ACHN (cell line): ENCODE measurements at regions not wholly inside any gene's neighbourhood (a gene's known extent, or its start where the extent isn't known, plus 50 kb on each side); places are given as distances from the start of the nearest gene placed in this dataset.
"Not testable (repeated sequence)": the region's sequence is repeated elsewhere in the genome, so short reads cannot be mapped to it uniquely, and the experiment has no call there.

Experiments
- DNase-seq: peaks from one replicate; pipeline ENCODE4 v3.0.0-alpha.2; 2015
- in situ Hi-C: cut with HindIII; loops from 2 replicates; pipeline ENCODE4 v1.10.0; 2017; ENCODE audit warnings: low sequenced_read_pairs, low pct_ligation_motif_present, low pct_unique_long_range_greater_than_20kb

DNA sequence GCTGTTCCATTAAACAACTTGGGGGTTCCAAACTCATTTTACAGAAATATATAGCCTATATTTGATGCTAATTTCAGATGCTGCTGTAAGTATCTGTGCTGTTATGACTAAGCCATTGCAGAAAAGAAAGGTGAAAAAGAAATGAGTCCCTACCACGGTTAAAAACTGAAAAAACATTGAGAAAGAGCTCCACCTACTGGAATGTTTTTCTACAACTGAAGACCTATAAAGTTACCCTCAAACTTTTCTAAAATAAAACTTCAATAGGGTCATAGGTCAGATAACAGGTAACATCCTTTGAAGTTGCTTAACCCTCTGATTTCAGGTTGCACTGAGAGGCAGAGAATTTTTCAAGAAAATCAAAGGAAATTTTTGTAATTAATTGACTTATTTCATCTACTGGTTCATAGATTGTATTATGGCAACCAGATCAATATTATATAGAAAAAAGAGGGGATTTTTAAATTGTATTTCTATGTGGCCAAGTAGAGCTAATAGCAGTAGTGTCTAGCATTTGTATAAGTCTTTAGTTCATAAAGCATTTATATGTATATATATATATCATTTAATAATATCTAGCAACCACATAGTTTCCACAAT, 279.9 kb downstream of the RPS29 start:
- in situ Hi-C loops: no loop called here
- DNase-seq: peak; percentile 23

DNA sequence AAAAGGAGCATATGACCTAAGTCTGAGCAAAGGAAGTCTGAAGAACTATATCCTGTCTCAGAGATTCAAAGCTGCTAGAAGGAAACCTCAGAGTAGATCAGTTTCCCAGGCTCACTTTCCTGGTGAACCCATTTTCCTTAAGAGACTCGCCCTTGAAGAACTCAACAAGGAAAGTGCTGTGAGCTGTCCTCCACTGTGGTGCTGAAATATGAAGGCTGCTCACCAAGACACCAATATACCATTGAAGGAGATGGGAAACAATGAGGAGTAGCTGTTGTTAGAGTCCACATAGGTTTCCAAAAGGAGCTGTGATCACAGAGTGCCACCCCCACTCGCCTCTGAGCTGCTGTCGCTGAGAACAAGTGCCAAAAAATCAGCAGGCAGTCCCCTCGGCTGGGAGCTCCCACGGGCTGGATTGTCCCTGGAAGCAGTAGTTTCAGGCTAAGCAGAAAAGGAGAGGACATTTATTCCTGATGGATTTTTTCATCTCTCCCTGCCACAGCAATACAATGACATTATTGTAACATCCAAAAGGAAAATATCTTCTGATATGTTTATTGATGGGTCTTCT, 282.1 kb downstream of the RPS29 start:
- in situ Hi-C loops: no loop called here
- peak; percentile 44 for DNase-seq

DNA sequence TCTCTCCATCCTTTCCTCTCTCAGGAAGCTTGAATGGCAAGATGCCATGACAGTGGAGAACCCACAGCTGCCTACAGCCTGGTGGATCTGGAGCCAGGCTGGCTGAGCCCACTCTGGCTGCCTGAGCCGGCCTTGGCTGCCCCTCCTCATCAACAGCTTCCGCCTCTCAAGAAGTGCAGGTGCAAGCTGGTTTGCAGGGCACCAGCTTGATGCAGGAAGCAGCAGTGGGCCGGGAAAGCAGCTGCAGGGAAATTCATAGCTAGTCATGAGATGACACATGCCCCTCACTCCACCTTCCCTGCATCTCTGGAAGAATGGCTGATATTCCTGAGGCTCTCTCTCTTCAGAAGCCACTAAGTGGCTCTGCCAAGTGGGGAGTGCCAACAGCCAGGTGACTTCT, 289.1 kb downstream of the RPS29 start:
- in situ Hi-C loops: no loop called here
- DNase-seq: no peak

DNA sequence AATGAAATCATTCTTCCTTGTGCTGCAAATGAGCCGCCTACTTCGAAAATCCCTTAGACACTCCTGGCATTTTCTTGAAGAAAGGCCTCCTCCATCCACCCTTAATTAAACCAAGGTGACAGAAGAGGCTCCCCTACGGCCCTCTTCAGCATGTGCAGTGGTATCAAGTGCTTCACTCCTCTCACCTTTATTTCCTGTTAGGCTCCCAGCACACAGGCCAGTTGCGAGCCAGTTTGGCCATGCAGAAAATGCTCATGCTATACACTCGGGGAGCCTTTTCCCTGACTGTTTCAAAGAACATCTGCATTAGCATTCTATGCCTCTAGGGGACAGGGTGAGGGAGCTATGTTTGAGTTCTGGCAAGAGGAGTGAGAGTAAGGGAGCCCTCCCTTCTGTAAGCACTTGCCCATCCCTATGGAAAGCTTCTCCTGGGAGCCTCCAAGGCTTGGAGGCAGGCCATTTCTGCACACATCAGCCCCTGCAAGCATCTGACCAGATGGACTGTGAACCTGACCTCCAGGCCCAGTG, 291.5 kb downstream of the RPS29 start:
- DNase-seq: no peak
- in situ Hi-C loops: no loop called here

DNA sequence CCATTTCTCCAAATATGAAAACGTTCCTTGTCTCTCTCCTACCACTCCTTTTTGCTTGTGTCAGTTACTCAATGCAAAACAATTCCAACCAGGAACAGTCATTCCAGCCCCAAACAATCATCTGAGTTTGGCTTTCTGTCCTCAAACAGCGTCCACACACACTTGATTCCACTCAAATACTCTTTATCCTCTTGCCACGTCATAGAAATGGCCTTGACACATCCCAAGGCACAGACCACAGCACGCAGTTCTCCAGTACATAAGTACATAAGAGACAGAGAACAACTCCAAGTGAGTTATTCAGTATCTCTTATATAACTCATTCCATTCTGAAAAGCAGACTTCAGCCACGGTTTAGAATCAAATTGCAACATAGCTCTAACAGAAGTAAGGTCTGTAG, 299.2 kb downstream of the RPS29 start:
- in situ Hi-C loops: no loop called here
- DNase-seq: no peak

- in situ Hi-C loops: no loop called here
- DNase-seq: no peak
Observed at GRCh38 chr14:49286257-49286983, 299.8 kb downstream of the RPS29 start.

DNA sequence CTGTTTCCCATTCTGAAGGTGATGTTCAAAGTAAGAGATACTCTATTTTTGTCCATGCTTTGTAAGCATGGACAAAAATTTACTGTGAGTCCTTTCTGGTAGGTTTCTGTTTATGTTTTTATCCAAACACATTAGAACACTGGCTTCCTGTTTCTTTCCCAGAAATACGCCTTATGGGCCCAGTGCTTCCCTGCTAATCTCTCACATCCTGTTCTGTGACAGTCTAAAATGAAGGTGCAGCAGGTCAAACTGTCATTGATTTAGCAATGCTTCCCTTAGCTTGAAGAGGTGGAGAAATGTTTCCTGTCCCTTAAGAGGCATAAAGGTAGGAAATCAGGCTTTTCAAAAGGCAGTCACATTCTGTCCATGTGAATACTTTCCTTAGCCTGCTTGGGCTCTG, 305.6 kb downstream of the RPS29 start:
- no peak for DNase-seq
- in situ Hi-C loops: no loop called here

DNA sequence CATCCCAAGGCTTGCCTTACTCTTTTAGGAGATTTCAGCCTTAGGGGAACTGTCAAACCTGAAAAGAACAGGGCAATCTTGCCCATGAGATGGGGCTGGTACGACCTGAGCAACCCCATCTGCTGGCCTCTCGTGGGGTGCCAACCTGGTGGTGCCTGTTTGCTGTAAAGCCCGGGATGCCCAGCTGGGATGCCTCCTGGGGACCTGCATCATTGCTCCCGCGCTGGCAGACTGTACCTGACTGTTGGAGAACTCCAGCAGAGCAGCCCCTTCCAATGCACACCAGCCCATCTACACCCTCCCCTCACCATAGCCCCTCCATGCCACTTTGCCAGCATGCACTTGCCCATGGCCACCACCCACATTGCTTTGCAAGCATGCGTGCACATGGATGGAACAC, 335.7 kb downstream of the RPS29 start:
- DNase-seq: no peak
- in situ Hi-C loops: no loop called here

DNA sequence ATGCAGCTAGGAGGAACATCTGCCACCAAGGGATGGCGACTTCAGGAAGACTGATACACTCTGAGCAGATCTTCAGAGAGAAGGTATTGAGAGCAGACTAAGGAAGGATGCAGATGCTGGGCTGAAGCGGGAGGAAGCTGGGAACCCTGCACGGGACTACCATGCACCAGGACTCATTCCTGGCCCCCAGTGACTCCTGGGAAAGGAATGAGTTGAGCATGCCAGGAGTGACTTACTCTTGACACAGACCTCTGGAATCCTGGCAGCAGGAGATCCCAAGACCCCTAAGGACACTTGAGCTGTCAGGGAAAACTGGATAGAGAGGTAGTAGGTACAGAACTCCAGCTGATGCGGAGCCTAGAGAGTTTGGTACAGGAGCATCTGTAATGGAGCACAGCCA, 336.1 kb downstream of the RPS29 start:
- no peak for DNase-seq
- in situ Hi-C loops: no loop called here

GRCh38 chr14:49249022-49249421, 337.2 kb downstream of the RPS29 start:
- DNase-seq: no peak
- in situ Hi-C loops: no loop called here

GRCh38 chr14:49243777-49244176, 342.4 kb downstream of the RPS29 start:
- DNase-seq, in situ Hi-C loops: not testable (repeated sequence)

GRCh38 chr14:49240383-49240782, 345.8 kb downstream of the RPS29 start:
- no peak for DNase-seq
- in situ Hi-C loops: no loop called here

- DNase-seq: no peak
- in situ Hi-C loops: no loop called here
Observed at GRCh38 chr14:49228552-49228951, 357.6 kb downstream of the RPS29 start.

GRCh38 chr14:49221316-49221715, 364.9 kb downstream of the RPS29 start:
- DNase-seq: no peak
- in situ Hi-C loops: no loop called here

- DNase-seq: no peak
- in situ Hi-C loops: no loop called here
Observed at GRCh38 chr14:49220492-49220891, 365.7 kb downstream of the RPS29 start.

- in situ Hi-C loops: no loop called here
- DNase-seq: no peak
Observed at GRCh38 chr14:49218436-49219092, 367.6 kb downstream of the RPS29 start.

DNA sequence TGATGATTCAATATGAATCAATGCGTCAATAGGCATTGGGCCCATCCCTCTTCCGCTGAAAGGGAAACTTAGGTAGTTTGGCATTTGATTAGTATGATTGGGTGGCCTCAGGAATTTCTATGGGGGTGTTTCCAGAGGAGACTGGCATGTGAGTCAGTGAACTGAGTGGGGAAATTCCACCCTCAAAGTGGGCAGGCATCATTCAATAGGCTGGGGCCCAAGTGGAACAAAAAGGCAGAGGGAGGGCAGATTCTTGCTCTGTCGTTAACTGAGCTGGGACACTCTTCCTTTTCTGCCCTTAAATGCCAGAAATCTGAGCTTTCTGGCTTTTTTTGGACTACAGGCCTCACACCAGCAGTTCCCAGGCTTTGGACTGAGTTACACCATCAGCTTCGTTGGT, 373.5 kb downstream of the RPS29 start:
- in situ Hi-C loops: no loop called here

DNA sequence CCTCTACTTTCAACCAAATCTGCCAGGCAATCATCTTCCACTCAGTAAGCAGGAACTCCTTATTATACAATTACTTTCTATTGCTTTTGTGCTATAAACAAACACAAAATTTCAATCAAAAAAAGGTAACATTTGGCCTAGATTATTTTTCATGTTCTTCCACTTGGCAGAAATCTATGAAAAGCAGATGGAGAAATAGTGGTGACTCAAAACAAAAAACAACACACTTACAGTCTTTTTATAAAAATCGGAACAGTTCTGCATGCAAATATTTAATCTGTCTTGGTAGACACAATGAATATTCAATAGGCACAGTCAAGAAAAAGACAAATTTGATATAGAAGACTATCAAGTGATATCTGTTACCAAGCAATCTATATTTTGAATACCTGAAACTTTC, 376.8 kb downstream of the RPS29 start:
- no peak for DNase-seq
- in situ Hi-C loops: no loop called here

More for the DNA sequence above, 373.5 kb downstream of the RPS29 start:
- no peak for DNase-seq

- in situ Hi-C loops: no loop called here
Observed at GRCh38 chr14:49206828-49207227, 379.4 kb downstream of the RPS29 start.

More at GRCh38 chr14:49206828-49207227, 379.4 kb downstream of the RPS29 start:
- DNase-seq: no peak
